ENCODE measurements at regions not wholly inside any gene's neighbourhood (a gene's known extent, or its start where the extent isn't known, plus 50 kb on each side); places are given as distances from the start of the nearest gene placed in this dataset.

DNA sequence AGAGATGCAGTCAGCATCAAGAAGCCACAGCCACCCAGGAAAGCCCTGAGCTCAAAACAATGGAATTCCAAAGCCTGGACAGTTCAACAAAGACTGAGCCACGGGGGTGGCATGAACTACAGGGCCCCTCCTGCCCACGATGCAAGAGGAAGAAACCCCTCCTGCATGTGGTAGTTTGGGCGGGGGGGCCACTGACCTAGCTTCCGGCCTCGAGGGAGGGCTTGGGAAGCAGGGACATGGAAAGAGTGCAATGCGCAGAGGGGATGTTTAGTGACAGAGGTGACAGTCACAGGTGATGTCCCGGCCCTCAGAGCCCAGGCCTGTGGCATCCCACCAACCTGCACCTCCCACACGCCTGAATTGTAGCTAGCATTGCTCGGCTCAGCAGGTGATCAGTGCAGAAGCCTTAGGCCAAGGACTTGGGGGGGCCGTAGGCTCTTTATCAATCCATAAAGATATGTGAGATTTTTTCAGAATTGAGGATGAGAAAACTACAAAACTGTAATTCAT is 318.8 kb downstream of the TEX29 start:
- TF ChIP-seq CTCF (IDR thresholded peaks at IDR 0.05; ENCODE audit: low read depth, low read length), result no peak
- DNase-seq (ENCODE audit: extremely low read depth, low read depth), result no peak

GRCh38 chr13:111640006-111640405 is 319.6 kb downstream of the TEX29 start:
- no peak for TF ChIP-seq CTCF (IDR thresholded peaks at IDR 0.05; ENCODE audit: low read depth, low read length)
- DNase-seq (ENCODE audit: extremely low read depth, low read depth), result no peak

DNA sequence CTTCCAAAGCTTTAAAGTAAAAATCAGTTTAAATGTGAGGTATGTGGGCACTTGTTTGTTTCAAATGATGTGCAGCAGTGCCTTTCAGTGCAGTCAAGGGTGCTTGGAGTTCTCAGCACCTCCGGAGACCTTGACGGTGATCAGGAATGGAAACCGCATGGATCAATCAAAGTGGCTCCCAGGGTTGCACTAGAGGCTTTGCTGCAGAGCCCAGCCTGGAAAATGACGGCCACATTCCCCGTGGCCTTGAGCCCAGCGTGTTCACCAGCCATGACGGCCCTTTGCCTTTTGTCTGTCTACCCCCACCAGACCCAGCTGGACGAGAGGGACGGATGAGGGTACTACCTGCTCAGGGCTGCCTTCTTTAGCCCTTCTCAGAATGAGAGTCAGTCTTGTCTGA is 320.0 kb downstream of the TEX29 start:
- no peak for DNase-seq (ENCODE audit: extremely low read depth, low read depth)
- no peak for TF ChIP-seq CTCF (IDR thresholded peaks at IDR 0.05; ENCODE audit: low read depth, low read length)

- no peak for DNase-seq (ENCODE audit: extremely low read depth, low read depth)
Observed at GRCh38 chr13:111642156-111642767, 321.8 kb downstream of the TEX29 start.

DNA sequence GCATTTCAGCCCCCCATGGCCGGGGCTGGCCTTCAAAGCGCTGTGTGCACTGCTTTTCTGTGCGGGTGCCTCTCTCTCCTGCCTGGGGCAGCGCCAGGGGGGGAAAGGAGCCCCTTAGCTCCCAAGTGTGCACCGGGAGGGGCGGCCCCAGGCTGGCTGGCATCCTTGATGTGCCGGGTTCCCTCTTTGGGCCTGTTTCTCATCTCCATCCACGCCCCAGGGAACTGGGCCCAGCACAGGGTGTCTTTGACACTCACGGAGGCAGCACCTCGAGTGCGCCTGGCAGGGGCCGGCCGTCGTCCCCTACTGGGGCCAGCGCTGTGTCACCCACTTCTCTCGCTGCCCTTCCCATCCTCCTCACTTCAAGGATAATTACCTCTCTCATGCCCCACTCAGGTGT is 324.3 kb downstream of the TEX29 start:
- no peak for TF ChIP-seq CTCF (IDR thresholded peaks at IDR 0.05; ENCODE audit: low read depth, low read length)
- no peak for DNase-seq (ENCODE audit: extremely low read depth, low read depth)

More at GRCh38 chr13:111642156-111642767, 321.8 kb downstream of the TEX29 start:
- TF ChIP-seq CTCF (IDR thresholded peaks at IDR 0.05; ENCODE audit: low read depth, low read length), result no peak

DNA sequence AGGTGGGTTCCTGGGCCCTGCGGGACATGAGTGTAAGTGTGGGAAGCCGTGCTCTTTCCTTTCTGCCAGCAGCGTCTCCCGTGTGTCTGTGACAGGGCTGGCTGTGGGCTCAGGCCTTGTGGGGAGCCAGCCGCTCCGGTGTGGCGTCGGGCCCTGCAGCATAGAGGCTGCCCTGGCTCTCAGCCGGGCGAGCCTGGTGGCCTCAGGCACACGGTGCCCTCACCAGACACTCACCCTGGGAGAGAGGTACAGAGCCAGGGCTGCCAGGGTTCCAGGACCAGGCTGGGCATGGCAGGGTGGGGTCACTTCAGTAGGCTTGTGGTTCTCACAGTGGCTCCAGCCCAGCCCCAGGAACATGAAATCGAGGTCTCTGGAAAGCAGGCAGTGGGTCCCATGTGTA is 324.8 kb downstream of the TEX29 start:
- DNase-seq (ENCODE audit: extremely low read depth, low read depth), result no peak
- no peak for TF ChIP-seq CTCF (IDR thresholded peaks at IDR 0.05; ENCODE audit: low read depth, low read length)

DNA sequence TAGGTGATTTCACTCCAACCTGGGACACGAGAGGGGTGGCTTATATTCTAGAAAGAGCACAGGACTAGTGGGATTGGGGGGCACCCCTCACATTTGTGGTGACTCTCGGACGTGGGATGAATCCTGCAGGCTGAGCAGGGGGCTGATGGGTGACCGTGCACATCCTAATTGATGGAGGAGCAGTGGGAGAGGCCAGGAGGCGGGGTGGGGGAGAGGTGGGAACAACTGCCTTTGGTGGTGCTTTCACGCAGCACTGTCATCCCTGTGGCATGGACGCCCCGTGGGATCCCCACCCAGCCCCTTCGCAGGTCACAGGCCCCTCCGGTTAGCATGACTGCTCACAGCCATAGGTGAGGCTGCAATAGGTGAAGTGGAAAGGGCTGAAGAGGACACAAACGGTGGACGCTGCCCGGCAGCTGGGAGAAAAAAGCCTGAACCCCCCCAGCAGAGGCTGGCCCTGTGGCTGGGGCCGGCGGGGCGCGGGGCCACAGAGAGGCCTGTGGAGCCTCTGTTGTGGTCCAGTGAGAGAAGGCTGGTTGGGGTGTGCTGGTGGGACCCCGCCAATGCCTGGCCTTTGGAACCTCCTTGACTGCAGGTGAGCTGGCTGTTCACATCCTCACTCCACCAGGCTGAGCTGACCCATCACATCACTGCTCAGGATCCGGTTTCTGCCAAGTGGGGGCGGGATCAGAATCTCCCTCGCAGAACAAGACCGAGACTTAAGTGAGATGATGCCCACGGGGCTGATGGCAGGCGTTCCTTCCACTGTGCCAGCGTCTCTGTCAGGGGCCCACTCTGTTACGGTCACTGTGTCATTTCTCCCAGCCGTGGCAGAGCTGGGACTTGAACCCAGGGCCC is 325.4 kb downstream of the TEX29 start:
- DNase-seq (ENCODE audit: extremely low read depth, low read depth), result no peak
- TF ChIP-seq CTCF (IDR thresholded peaks at IDR 0.05; ENCODE audit: low read depth, low read length), result no peak
